ENCODE measurements at regions not wholly inside any gene's neighbourhood (a gene's known extent, or its start where the extent isn't known, plus 50 kb on each side); places are given as distances from the start of the nearest gene placed in this dataset.

GRCh38 chr3:25855266-25855784 is 65.4 kb downstream of the OXSM start:
- H3K27ac ChIP-seq, result peak overlapping the region; percentile 87; the same call in 1 of the 2 replicates
- TF ChIP-seq ZFX (IDR thresholded peaks at IDR 0.05), result no peak
- no peak for TF ChIP-seq CTCF (conservative IDR thresholded peaks at IDR 0.05)

GRCh38 chr3:25856902-25857518 is 67.1 kb downstream of the OXSM start:
- TF ChIP-seq CTCF (conservative IDR thresholded peaks at IDR 0.05), result peak; percentile 77
- no peak for TF ChIP-seq ZFX (IDR thresholded peaks at IDR 0.05)
- H3K27ac ChIP-seq, result no peak overlapping the region

GRCh38 chr3:25861566-25861965 is 71.7 kb downstream of the OXSM start:
- TF ChIP-seq CTCF (conservative IDR thresholded peaks at IDR 0.05), result no peak
- no peak for TF ChIP-seq ZFX (IDR thresholded peaks at IDR 0.05)
- no peak overlapping the region for H3K27ac ChIP-seq

GRCh38 chr3:25863011-25863415 is 73.1 kb downstream of the OXSM start:
- TF ChIP-seq CTCF (conservative IDR thresholded peaks at IDR 0.05) (no peak), ZFX (IDR thresholded peaks at IDR 0.05) (no peak)
- no peak overlapping the region for H3K27ac ChIP-seq

- TF ChIP-seq ZFX (IDR thresholded peaks at IDR 0.05) (no peak), CTCF (conservative IDR thresholded peaks at IDR 0.05) (peak; percentile 35)
These were observed 73.6 kb downstream of the OXSM start for GRCh38 chr3:25863416-25863959.

GRCh38 chr3:25870452-25870851 is 80.6 kb downstream of the OXSM start:
- no peak overlapping the region for H3K27ac ChIP-seq
- TF ChIP-seq CTCF (conservative IDR thresholded peaks at IDR 0.05), result no peak

More at GRCh38 chr3:25863416-25863959, 73.6 kb downstream of the OXSM start:
- no peak overlapping the region for H3K27ac ChIP-seq

GRCh38 chr3:25872200-25872877 is 82.4 kb downstream of the OXSM start:
- no peak overlapping the region for H3K27ac ChIP-seq
- no peak for TF ChIP-seq CTCF (conservative IDR thresholded peaks at IDR 0.05)
- TF ChIP-seq ZFX (IDR thresholded peaks at IDR 0.05), result no peak
